GM21723 (cell line): ENCODE measurements at regions not wholly inside any gene's neighbourhood (a gene's known extent, or its start where the extent isn't known, plus 50 kb on each side); places are given as distances from the start of the nearest gene placed in this dataset.
A peak's percentile ranks its signal among the peaks of the same experiment; 100 is the strongest.

Experiments used
- ATAC-seq: cut with Tn5 transposase; IDR thresholded peaks from one replicate; pipeline ENCODE4 v1.9.1; 2021; ENCODE audit warnings: mild to moderate bottlenecking, moderate library complexity; ENCODE audit not compliant: unreplicated experiment

- no peak for ATAC-seq
Measured at GRCh38 chr22:46065691-46066454, 84.5 kb upstream of the PPARA start.

DNA sequence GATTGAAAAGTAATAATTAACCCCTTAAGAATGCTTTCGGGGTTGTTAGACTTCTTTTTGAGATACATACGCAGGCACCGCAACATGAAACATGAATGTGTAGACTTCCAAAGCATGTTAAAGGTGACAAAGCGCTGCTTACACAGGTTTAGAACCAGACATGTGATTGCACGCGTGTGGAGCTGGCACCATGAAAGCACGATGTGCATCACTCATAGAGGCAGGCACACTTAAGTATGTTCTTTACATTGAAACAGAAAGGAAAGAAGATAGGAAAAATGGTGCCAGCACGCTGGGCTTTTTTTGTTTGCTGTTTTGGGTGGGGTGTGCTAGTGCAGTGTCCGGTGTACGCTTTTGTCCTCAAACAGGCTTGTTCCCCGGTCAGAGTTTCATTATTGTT lies 83.6 kb upstream of the PPARA start:
- no peak for ATAC-seq

- ATAC-seq: no peak
Measured at GRCh38 chr22:46067159-46068111, 82.9 kb upstream of the PPARA start.

GRCh38 chr22:46068181-46068592 lies 82.1 kb upstream of the PPARA start:
- no peak for ATAC-seq

DNA sequence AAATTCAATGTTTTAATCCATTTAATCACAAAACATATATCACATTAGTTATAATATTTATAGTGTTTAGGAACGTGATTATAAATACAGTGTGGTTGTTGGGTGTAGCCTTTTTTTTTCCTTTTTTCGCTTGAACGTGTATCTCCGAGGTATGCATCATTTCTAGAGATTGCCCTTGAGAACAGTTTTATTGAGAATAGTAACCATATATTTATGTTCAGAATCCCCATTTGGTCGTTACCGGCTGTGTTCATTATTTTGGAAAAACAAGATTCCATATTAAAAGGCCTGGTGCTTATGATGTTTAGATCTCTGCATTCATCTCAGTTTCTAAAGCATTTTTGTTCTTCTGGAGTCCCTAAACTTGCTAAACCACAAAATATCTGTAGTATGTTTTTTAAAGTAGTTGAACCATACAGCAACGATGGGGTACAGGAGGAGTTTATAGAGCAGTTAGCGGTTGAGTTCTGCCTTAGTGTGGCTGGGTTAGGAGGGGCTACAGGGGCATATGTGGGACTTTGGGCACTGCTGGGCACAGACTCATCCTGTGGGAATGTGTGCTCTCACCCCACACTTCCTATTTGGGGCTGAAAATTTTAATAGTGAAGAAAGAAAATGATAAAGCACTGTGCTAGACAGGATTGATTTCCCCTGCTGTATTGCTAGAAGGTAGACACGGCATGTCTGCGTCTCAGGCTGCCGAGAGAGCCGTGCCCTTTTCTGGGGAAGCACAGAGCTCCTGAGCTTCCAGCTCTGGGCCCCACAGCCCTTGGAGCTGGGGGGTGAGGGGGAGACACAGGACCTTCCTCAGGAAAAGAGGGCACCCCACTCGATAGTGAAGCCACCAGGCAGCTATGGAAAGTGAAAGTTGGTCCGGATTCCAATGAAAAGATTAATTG lies 81.5 kb upstream of the PPARA start:
- ATAC-seq: no peak

DNA sequence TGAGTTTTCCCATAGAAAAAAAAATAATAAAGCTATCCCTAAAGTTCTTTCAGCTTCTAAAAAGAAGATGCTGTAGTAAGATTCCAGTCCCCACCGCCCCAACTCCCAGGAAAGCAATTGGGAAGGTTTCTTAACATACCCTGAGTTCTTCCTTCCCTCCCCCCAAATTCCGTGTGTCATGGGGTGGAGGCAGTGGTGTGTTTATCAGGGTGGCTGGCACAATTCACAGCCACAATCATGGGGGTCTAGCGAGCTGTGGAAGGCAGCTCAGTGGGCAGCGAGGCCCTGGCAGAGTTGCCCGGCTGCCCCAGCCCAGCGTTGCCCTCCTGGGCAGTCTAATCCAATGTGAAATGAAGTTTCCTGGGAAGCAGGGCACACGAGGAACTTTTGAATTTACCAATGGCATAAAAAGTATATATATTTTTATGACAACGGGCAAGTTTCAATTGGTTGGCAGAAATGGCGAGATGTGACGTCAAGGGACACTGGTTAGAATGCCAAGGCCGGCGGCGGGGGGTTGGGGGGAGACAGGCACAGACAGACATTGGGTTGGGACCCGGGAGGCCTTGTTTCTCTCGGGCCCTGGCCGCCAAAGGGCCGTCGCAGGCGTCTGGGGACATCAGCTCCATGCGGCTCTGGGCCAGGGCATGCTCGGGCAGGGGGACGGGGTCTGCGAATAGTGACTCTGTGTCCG lies 80.7 kb upstream of the PPARA start:
- ATAC-seq: no peak

- peak; percentile 35 for ATAC-seq
Measured at GRCh38 chr22:46070215-46070802, 80.0 kb upstream of the PPARA start.

DNA sequence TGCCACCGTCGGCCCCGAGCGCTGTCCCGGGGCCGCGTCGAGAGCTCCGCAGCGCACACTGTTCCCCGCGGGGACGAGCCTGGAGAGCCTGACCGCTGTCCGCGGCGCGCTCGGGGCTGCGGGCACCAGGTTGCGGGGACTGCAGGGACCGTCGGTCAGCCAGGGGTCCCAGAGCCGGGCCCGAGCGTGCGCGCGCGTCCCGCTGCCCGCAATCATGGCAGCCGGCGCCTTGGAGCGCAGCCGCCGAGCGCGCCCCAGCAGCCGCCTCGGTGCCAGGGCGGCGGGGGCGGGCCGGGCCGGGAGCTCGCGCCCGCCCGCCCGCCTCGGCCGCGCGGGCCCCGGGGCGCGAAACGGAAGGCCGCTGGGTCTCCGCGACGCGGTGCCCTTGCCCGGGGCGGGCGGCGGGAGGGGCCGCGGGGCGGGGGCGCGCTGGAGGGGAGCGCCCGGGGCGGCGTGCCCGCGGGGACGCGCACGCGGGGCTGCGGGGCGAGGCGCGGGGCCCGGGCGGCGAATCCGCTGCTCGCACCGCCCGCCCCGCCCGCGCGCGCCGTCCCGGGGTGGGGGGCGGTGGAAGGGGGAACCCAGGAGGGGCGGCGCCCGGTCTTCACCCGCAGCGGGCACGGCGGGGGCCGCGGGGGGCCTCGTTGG lies 79.4 kb upstream of the PPARA start:
- peak; percentile 32 for ATAC-seq

GRCh38 chr22:46071451-46072109 lies 78.7 kb upstream of the PPARA start:
- peak; percentile 16 for ATAC-seq

DNA sequence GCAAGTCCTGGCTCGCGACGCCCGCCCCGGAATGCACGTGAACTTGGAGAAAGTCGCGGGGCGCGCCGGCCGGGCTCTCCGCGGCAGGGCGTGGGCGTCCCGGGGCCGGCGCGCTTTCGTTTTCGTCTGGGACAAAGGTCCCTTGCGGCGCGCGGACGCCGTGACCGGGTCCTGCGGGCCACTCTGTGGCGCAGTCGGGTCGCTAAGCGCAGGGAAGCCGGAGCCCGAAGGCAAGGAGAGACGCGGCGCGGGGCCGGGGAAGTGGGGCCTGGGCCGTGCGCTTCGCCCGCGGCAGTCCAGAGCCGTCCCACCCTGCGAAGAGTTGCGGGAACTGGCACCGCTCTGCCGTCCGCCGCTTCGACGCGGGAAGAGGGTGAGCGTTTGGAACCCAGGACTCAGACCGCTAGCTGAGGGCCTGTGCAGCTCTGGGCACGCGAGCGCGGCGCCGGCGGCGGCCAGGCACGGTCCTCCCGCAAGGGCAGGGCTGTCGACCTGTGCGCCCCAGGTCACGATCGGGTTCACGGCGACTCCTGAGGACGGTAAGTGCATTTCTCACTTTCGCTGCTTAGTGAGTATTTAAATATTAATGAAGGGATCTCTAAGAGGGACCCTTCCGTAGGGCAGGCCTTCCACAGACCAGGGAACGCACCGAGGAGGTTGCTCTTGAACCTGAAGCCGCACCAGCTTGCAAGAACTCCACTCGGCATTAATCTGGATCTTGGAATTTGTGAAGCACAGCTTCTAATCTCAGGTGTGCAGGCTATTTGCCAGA lies 78.0 kb upstream of the PPARA start:
- ATAC-seq: peak; percentile 25

DNA sequence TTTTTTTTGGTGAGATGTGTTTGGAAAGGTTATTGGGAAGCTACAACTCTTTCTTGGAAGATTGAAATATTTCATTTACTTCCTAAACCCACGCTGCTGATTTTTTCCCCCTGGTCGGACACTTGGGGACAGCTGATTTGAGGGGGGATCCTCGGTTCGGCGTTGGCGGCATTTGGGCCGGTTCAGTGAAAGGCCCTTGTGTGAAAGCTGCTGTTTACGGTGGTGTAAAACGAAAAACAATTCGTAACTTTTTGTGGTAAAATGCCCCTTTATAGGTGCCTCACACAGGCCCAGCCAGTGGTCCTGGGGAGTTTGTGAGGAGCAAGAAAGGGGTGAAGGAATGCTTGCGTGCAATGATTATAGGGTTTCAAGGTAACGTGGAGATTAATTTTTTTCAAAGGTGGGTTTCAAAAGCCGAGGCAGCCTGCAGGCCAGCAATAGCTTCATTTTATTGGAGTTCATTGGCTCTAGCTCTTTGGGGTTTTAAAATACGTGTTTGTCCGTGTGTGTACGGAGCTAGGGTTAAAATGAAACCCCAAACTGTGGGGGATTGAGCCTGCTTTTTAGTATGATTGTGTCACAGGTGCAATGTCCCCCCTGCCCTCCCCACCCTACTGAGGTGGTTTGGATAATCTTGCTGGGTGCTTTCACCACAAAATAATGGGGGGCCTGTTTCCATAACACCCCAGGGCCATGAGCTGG lies 77.2 kb upstream of the PPARA start:
- ATAC-seq: no peak

- ATAC-seq: no peak
Measured at GRCh38 chr22:46073683-46074504, 76.4 kb upstream of the PPARA start.

- ATAC-seq: no peak
Measured at GRCh38 chr22:46074771-46075551, 75.4 kb upstream of the PPARA start.

DNA sequence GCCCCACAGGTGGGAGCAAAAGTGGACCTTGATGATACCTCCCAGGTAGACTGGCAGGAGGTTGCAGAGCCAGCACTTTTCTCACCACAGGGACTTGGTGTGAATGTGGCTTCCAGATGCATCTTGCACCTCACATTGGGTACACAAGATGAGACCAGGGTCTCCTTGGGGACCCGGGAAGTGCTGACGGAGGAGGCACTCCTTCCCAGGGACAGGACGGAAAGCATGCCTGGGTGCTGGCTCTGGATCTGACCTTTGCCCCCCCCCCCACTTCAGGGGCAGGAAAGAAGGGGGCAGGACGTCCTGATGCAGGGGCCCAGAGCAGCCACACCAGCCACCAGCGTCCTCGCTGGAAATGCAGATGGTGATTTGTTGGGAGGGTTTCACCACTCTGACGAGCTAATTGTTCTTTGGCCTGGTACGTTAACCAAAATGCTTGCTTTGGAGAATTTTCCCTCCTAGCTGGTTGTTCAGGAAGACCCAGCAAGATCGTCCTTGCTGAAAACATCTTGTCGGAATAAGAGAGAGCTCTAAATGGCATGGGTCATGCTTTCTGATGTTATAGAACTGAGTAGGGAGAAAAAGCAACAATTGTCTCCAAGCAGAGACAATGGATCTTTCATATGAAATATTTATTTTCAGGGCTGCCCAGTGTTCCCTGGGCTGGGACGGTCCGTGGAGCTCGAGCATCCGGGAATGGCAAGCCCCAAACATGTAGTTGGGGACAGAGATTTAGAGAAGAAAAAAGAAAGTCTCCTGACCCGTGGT lies 74.4 kb upstream of the PPARA start:
- ATAC-seq: no peak

DNA sequence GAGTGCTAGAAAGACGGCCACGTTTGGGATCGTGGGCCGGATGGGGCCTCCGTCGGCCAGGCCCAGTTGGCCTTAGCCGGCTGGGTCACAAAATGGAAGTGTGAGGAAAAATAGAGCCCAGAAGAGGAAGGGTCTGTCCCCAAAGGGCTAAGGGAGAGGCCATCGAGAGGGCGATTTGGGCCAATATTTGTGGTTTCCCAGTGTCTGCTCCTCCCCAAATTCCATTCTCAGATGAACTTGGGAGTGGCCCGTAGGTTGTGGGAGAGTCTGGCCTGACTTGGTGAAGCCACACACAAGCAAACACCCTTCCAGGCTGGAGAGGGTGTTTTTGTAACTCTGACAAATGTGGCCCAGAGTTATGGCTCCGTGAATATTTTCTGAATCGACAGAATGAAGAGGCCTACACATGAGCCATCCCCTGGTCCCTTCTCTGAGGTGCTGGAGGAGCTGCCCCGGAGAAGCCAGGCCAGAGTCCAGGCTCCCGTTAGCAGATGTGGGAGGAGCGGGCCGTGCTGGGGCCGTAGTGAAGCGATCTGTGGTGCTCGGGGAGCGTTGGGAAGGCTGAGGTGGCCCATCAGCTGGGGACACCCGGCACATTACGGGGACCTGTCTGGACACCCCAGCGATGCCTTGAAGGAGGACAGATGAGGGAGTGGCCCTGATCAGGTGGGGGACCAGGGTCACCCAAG lies 73.5 kb upstream of the PPARA start:
- ATAC-seq: no peak
